HG03575 (cell line): ENCODE measurements at regions not wholly inside any gene's neighbourhood (a gene's known extent, or its start where the extent isn't known, plus 50 kb on each side); places are given as distances from the start of the nearest gene placed in this dataset.
"Not testable (repeated sequence)": the region's sequence is repeated elsewhere in the genome, so short reads cannot be mapped to it uniquely, and the experiment has no call there.

Experiments used
- ATAC-seq: cut with Tn5 transposase; IDR thresholded peaks from one replicate; pipeline ENCODE4 v1.9.1; 2021; ENCODE audit not compliant: unreplicated experiment, insufficient number of reproducible peaks, low FRiP score; ENCODE audit errors: extremely low read depth

- ATAC-seq: no peak
Measured at GRCh38 chr19:28443361-28443760, 769.6 kb downstream of the UQCRFS1 start.

- no peak for ATAC-seq
Measured at GRCh38 chr19:28437390-28438346, 775.3 kb downstream of the UQCRFS1 start.

GRCh38 chr19:28436320-28436719, 776.6 kb downstream of the UQCRFS1 start:
- no peak for ATAC-seq

DNA sequence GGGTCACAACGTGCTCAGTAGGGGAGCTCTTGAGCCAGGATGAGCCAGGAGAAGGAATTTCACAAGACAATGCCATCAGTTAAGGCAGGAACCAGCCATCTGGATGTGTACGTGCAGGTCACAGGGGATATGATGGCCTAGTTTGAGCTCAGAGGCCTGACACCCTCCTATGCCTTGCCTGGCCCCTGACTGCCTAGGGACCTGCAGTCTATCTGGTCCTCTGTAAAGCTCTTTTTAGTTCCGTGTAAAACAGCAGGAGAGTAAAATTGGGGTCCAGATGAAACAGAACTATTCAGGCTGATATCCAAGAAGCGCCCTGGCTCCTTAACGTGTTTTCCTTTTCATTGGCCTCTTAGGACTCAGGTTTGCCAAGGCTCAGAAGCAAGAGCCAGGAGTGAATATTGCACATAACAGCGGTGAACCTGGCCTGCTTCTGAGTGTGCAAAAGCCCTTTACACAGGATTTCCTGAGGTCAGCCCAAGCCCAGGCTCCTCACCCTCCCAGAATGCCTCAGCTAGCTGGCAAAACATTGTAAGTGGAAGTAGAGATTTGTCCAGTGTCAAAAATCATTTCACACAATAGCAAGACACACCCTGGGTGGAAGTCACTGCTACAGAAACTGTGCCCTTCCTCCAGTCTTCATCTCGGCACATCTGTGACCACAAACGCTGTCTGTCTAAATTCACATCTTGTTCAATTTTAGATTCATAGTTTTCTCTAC, 777.2 kb downstream of the UQCRFS1 start:
- no peak for ATAC-seq

GRCh38 chr19:28434794-28435193, 778.2 kb downstream of the UQCRFS1 start:
- ATAC-seq: not testable (repeated sequence)

GRCh38 chr19:28434365-28434764, 778.6 kb downstream of the UQCRFS1 start:
- ATAC-seq: not testable (repeated sequence)

GRCh38 chr19:28433166-28433565, 779.8 kb downstream of the UQCRFS1 start:
- not testable (repeated sequence) for ATAC-seq

DNA sequence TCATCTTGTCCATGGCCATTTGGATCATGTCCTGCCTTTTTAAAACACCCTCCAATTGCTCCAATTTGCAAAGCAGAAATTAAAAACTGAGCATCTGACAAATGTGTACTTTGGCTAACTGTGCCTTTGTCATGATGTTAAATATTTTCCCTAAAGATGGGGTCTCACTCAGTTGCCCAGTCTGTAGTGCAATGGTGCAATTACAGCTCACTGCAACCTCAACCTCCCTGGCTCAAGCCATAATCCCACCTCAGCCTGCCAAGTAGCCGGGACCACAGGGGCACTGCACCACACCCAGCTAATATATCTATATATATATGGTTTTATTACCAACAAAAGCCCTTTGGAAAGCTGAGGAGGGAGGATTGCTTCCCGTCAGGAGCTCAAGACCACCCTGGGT, 782.7 kb downstream of the UQCRFS1 start:
- ATAC-seq: no peak

GRCh38 chr19:28429356-28429755, 783.6 kb downstream of the UQCRFS1 start:
- no peak for ATAC-seq

- no peak for ATAC-seq
Measured at GRCh38 chr19:28428663-28429348, 784.1 kb downstream of the UQCRFS1 start.

GRCh38 chr19:28427376-28428083, 785.4 kb downstream of the UQCRFS1 start:
- no peak for ATAC-seq

- no peak for ATAC-seq
Measured at GRCh38 chr19:28426730-28427225, 786.2 kb downstream of the UQCRFS1 start.

GRCh38 chr19:28426110-28426729, 786.7 kb downstream of the UQCRFS1 start:
- ATAC-seq: no peak

DNA sequence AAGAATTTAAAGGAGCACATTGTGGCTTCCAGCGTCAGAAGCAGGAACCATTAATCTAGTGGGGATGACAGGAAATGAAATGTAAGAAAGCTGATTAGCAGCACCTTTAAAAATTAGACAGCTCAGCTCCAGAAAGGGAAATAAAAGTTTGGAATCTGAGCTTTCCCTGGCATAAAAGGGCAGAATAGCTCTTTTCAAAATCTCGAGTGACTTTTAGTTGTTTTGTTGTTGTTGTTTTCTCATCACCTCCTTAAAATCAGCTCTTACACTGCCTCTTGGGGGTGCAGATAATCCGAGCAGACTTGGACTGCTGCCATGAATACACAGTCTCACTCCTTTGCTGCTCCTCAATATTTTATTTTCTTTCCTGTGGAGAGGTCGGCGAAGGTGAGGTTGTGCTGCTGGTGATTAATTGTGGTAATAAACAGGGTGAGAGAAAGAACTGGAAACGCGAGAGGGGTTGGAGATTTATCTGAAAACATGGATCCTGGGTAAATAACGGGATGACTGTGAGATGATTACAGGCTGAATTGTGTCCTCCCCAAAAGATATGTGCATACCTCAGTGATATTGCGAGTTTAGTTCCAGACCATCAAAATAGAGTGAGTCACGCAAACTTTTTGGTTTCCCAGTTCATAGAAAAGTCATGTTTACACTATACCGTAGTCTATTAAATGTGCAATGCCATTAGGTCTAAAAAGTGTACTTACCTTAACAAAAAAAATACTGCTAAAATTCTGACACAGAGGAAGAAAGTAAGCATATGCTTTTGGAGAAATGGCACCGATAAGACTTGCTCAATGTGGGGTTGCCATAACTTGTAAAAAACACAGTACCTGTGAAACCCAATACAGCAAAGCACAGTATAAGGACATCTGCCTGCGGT, 787.7 kb downstream of the UQCRFS1 start:
- no peak for ATAC-seq

DNA sequence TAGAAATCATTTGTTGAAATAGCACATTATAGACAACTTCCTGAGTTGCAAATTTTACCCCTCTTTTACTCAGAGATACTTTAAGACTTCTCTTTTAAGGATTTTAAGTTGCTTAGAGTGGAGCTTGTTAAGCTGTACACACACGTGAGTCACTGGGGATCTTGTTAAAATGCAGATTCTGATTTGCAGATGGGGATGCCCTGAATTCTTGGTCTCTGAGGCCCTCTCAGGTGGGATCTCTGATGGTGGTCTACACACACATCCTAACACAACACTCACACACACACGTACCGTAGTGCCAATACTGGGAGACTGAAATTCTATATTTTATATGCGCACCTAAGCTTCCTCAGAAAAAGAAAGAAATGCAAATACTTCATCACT, 788.3 kb downstream of the UQCRFS1 start:
- no peak for ATAC-seq

DNA sequence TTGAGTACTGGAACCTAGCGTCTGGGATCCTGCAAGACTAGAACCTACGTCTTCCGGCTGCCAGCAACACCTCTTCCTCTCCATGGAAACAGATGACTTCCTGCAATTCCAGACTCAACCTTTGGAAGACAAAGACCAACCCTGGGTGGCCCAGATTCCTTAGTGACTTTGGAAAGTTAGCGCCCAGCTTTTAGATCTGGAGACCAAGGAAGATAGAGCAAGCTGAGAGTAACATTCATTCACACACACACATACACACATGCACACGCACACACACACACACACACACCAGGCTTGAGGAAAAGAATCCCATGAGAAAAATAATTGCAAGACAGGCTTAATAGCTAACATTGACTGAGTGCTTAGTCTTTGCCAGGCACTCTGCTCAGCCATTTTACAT, 788.9 kb downstream of the UQCRFS1 start:
- no peak for ATAC-seq

GRCh38 chr19:28422791-28423650, 789.9 kb downstream of the UQCRFS1 start:
- ATAC-seq: no peak
